IPS DF 19.7 (cell line): ENCODE measurements at regions not wholly inside any gene's neighbourhood (a gene's known extent, or its start where the extent isn't known, plus 50 kb on each side); places are given as distances from the start of the nearest gene placed in this dataset.
"Not testable (repeated sequence)": the region's sequence is repeated elsewhere in the genome, so short reads cannot be mapped to it uniquely, and the experiment has no call there.

Source experiments
- DNase-seq: peaks from one replicate; pipeline ENCODE4 v3.0.0-alpha.2; 2013; ENCODE audit warnings: low read depth, low spot score

DNA sequence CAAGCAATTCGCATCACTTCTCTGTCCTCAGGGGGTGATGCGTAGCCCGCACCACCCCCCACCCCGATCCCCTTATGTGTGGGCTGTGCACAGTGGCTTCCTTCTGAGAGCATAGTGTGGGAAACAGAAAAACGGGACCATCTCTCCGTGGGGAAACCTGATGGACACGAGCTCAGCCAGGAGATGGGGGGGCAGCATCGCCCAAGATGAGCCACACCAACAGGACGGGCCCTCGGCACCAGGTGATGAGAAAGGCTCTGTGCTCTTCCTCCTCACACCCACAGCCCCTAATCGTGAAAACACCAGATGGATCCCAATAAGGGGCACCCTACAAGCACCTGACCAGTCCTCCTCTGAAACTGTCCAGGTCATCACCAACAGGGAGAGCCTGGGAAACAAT lies 153.6 kb downstream of the SHANK2 start:
- no peak for DNase-seq

DNA sequence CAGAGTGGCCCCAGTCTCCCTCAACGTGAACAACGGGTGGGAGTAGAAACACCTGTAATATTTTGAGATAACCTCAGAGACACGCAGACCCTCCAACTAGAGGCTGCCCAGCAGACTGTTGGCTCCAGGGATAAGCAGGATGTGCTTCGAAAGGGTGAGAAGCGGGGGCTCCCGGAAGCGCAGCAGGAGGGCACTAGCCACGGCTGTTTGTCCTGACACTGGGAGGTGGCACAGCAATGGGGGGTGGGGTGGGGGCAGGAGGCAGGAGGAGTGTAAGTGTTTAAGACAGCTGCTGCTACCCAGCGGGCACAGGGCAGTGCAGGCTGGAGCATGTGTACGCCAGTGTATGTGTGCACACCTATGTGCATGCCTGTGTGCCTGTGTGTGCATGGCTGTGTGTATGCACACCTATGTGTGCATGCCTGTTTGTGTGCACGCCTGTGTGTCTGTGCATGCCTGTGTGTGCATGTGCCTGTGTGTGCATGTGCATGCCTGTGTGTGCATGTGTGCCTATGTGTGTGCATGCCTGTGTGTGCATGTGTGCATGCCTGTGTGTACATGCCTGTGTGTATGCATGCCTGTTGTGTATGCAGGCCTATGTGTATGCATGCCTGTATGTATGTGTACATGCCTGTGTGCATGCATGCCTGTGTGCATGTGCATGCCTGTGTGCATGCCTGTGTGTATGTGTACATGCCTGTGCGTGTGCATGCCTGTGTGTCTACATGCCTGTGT lies 154.7 kb downstream of the SHANK2 start:
- DNase-seq: no peak

DNA sequence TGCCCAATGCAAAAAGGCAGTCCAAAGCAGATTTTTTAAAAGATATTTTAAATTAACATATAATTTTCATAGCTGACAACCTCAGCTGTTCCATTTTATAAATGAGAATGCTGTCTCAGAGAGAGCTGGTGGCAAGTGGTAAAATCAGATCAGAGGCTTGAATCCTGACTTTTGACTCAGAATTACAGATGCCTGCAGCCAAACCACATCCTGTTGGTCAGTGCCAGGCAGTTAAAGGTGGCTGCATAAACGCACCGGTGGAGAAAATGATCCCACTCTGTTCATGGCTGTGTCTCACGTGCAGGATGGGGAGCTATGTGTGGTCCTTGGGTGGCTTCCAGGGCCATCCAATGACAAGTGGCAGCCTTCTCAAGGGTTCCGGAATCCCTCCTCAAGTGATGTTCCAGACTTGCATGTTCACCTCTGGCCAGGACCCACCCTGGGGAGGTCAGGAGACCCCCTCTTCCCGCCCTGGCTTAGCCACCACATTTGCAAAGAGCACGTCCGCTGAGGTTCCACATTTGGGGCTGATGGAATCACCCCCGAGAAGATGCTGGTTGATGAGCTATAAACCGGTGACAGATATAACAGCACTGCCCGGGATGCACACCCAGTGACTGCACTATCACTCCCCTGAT lies 155.5 kb downstream of the SHANK2 start:
- DNase-seq: no peak

DNA sequence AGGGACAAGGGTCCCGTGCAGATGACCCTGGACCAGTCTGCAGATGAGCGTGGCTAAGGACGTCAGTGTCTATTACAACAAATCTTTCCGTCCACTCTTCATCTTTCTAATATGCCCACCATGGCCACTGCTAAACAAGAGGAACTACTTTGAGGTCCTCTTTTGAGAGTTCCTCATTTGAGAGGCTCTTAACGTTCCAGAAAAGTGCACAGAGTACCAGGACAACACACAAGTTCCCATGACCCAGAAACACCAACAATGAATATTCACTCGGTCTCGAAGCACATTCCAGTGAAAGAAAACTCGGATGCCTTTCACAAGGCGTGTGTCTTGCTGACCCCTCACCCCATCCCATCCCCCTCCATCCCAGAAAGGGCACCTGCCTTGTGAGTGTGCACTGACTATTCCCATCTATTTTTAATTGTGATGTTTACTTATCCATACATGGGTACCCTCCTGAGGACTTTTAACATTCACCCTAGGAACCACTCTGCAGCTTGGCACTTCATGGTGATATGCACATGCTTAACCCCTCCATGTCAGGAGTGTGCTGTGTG lies 157.0 kb downstream of the SHANK2 start:
- DNase-seq: no peak

DNA sequence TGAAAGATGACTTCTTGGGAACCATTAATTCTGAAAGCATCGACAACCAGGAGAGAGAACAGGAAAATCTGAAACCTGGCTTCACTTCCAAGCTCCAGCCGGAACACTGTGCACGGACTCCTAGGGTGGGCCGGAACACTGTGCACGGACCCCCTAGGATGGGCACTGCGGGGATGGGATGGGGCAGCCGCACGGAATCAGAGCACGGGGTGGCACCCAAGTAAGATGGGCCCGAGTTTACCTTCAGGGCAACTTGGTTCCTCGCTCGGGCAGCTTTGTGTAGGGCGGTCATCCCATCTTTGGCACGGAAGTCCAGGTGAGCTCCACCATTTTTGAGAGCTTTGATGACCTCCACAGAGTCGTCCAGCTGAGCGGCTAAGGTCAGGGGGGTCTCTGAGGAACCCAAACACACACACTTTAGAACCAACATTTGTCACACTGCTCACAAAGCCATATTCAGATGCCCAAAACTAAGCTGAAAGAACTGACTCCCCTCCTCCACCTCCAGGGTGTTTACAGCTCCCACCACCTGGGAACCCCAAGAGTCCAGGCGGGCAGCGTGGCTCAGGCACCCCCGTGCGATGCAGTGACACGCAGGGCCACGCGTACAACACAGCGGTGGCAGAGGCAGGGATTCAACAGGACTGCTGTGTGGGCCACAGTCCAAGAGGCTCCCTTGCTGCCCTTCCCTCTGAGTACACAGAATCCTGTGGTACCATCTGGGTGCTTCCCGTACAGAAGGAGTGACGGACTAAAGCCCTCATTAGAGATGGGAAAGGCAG lies 157.9 kb downstream of the SHANK2 start:
- DNase-seq: no peak

DNA sequence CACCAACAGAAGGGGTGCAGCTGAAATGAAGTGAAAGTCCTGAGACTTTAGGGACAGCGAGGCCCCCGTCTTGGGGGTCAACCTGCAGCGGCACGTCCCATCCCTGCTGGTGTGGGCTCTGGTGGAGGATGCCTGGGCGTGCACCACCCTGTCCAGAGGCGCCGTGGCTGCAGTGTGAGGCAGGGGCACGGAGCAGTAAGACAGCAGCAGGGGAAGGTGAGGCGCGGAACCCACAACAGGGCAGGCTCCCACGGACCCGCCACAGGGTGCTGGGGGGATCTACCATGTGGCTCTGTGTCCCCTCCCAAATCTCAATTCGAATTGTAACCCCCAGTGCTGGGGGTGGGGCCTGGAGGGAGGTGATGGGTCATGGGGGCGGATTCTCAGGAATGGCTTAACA lies 158.6 kb downstream of the SHANK2 start:
- no peak for DNase-seq

DNA sequence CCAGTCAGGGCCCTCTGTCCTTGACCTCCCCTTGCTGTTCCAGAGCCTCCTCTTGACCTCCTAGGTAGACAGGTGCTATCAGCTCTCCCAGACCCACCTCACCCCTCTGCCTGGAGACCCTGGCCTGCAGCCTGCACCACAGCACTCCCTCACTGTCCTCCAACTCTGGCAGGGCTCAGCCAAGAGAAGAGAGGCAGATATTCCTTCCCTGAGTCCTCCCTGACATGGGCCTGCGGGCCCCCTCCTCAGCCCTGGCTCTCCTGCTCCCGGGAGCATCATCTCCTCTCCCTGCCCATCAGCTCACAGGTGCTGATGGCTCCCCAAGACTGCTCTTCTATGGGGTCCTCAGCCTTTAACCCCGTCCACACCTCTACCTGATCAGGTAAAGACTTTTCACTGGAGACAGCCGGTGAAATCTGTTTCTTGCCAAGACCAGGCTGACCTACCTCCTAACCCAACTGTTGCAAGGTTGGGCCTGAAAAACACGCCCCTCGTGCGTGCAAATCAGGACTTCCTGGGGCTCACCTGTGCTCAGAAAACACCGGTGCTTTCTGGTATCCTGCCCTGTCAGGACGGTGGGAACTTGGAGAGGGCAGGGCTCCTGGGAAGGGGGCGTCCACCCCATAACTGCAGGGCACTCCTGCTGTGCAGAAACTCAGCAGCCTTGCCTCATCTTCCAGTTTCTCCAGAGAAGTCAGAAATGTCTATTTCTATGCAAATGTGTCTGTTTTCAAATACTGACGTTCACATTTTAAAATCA lies 160.7 kb downstream of the SHANK2 start:
- DNase-seq: no peak

DNA sequence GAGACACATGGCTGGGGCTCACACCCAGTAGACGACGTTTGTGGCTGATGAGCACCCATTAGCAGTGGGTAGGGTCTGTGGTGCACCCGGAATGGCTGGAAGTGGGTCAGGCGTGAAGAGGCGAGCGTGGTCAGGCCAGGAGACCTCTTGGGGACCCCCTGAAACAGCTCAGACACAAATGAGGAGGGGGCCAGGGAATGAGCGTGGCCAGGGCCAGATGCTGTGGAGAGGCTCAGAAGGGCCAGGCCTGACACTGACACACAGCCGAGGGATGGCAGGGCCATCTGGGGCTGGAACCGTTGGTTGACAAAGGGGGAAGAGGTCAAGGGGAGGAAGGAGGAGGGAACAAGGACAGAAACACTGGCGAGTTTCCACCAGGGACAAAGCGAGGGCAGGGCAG lies 162.8 kb downstream of the SHANK2 start:
- no peak for DNase-seq

DNA sequence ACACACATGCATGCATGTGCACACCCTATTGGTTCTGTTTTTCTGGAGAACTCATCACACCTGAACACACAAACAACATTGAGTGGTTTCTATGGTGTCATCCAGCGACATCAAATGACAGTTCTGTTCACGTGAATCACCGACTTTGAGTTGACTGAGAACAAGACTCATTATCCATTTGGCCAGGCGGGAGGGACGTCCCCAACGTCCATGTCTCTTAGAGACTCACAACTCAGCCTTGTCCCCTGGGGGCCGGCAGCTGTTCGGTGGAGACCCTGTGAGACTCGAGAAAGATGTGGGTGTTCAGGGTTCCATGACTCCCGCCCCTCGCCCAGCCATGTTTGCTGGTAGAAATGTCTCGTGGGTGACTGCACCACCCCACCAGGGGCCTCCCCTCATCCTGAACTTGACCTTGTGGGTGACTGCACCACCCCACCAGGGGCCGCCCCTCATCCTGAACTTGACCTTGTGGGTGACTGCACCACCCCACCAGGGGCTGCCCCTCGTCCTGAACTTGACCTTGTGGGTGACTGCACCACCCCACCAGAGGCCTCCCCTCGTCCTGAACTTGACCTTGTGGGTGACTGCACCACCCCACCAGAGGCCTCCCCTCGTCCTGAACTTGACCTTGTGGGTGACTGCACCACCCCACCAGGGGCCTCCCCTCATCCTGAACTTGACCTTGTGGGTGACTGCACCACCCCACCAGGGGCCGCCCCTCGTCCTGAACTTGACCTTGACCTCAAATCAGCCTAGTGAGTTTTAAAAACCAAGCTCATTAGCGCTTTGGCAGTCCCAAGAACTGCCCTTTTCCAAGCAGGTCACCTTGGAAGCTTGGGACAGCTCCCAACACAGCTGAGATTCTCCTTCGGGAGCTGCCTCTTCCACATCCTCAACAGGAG lies 163.8 kb downstream of the SHANK2 start:
- DNase-seq: not testable (repeated sequence)

DNA sequence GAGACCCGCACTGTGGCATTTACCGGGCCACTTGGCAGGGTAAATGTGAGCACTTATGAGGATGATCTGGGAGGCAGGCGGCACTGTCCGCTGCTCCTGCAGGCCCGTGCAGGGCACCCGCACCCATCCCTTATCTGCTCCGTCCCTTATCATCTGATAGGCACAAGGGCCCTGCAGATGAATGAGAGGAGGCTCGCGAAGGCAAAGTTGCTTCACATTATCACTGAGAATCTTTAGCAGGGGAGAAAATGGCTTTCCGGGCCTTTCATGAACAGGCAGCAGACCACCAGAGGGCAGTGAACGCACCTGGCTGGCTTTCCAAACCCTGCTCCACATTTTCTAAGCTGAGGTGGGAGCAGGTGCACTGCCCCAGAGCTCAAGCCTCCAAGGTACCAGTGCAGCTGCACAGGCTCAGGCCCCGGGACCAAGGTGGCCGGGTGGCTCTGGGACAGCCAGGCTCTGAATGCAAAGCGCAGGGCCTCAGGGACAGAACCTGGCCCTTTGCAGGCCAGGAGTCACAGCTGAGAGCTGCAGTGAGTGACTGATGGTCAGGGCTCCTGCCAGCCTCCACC lies 165.6 kb downstream of the SHANK2 start:
- DNase-seq: peak; percentile 38

DNA sequence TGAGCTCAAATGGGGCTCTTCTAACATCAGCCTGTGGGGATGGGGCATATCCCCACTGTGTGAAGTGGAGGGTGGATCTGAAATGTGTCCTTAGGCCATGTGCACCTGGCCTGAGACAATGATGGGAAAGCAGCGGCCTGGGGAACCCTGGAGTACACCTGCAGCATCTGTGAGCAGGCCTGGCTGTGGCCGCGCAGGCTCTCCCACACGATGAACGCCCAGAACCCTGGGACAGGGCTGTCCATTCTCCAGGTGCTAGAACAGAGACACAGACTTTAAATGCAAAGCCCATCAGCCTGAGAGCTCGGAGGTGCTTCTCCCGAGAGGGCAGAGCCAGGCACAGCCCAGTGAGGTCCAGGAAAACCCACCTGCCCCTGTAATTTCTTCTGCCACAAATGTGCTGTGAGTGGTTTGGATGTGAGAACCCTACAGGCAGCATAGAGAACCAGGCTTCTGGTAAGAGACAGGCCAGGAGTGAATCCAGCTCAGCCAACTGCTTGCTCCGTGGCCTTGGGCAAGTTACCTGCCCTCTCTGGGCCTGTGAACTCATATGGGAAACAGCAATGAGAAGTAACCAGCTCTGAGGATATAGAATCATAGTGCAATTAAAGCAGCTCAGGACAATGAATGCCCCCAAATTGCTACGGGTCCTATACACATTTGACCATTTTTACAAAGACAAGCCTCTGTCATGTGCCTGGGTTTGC lies 167.9 kb downstream of the SHANK2 start:
- DNase-seq: no peak

DNA sequence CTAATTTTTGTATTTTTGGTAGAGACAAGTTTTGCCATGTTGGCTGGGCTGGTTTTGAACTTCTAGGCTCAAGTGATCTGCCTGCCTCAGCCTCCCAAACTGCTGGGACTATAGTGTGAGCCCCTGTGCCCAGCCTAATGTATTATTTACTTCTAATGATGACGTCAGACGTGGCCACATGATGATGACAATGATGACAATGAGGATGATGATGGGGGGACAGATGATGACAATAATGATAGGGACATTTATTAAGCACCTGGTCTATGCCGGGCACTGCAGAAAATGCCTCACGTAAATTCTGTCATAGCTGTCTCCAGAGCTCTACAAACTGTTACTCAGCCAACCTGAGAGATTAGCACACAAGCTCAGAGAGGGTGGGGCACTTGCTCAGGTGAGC lies 169.3 kb downstream of the SHANK2 start:
- DNase-seq: no peak

DNA sequence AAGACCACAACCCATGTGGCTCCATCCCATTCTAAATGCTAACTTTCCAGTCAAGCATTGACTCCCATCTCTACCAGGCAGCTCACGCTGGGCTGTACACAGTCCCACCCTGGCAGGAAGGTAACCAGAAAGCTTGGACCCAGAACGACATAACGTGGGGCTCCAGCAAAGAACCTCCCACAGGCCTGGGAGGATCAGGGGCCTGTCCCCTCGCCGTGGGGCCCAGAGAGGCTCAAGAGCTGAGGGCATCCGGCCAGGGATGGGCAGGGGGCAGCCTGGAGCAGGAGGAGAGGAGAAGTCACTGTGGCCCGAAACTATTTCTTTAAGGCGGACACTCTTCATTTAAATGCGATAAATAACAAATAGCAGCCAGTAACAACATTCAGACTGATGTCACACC lies 169.9 kb downstream of the SHANK2 start:
- DNase-seq: no peak

DNA sequence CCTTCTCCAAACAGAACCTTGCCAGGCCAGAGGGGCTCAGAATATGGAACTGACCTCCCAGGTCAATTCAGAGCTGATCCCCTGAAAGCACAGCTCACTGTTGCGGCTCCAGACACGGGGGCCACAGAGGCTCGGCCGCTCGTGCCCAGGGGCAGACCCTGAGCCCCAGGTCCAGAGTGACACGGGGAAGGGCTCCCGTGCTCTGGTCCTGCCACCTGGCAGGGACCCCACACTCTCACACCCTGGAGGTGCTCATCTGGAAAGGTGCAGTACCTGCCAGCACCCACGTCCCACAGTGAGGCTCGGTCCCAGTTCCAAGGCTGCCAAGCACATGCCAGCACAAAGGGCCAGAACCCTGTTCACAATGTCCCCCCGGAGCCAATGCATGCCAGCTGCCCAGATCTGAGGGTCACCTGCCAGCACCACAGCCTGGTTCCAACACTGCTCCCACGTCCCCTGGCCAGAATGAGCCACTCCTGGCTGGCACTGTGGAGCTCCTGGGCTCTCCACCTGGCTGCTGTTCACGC lies 170.6 kb downstream of the SHANK2 start:
- no peak for DNase-seq

DNA sequence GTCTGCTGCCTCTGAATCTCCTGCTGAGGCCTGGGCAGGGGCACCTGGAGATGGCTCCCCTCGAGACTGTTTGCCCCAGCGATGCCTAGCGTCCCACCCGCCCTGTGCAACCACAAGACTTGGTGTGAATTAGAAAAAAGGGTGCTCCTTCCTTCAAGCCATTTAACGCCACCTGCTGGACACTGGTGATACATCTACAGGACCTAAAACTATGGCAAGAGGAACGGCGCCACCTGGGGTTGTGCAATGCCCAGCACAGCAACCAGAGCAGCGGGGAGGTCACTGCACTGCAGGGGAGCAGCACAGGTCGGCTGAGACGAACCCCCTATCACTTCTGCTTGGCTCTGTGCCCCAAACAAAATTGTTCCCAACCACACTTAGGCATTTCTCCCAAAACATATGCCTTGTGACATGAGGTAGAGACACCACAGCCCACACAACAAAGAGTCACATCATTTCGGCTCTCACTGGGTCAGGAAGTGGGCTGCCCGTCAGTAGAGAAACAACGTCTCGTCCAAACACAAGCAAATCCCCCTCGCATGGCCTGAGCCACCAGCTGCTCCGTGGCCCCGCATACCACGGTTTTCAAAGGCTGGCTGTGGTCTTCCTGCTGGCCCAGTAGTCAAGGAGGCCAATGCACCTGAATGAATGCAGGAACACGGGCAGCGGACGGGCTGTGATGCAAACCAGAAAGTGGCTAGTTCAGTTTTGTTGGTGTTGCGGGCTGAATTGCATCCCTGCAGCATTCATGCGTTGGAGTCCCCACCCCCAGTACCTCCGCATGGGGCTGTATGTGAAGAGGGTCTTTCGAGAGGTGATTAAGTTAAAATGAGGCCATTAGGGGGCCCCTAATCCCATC lies 171.9 kb downstream of the SHANK2 start:
- DNase-seq: peak; percentile 69

DNA sequence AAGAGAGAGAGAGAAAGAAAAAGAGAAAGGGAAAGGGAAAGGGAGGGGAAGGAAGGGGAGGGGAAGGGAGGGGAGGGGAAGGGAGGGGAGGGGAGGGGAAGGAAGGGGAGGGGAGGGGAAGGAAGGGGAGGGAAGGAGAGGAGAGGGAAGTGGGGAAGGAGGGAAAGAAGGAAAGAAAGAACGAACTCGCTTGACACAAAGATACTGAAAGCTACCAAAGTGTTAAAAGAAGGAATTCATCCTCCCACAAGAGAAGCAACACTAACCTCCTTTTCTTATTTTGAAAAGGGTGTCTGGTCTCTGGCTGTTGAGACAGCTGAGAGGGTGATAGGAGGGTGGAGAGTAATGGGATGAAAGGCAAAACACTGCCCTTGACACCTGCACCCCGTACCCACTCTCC lies 172.6 kb downstream of the SHANK2 start:
- no peak for DNase-seq

DNA sequence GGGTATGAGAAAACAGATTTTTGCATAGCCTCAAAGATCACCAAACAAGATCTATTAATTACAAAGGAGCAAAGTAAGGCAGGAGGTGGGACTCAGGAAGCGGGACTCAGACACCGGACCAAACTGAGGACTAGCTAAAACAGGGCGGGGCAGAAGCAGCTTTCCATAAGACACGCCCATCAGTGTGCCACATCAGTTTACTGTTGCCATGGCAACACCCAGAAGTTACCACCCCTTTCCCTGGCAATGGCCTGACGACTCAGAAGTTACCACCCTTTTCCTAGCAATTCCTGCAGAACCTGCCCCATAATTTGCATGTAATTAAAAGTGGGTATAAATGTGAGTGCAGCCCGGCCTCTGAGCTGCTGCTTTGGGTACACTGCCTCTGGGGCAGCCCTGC lies 173.9 kb downstream of the SHANK2 start:
- no peak for DNase-seq

DNA sequence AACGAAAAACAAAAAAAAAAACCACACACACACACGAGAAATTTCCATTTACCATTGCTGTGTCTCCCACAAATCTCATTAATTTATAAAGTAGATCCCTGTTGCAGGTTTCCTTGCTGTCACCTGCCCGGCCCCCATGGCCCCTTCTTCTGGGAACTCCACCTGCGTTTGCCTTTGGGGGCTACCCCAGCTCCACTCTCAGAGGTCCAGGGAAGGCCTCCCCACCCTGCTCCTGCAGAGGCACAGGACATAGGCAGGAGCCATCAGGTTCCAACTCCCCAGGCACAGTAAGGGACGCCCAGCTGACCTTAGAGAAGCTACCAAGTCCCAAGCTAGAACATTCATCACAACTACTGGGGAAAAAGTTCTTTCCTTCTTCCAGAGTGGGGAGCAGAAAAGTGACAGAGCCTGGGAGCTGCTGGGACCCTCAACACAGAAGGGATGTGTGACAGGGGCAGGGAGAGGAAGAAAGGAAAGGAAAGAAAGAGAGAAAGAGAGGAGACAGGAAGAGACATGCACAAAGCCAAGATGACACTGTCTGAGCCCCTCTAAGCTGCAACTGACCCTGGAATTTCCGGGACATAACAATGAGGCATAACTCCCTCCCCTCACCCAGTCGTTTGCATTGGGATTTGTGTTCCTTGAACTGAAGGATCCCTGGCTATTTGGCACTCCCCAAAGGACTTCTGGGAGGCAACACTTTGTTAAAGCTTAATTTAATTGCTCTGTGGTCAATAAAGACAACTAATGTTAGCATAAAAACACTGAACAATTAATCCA lies 175.7 kb downstream of the SHANK2 start:
- DNase-seq: no peak
